ENCODE measurements at regions not wholly inside any gene's neighbourhood (a gene's known extent, or its start where the extent isn't known, plus 50 kb on each side); places are given as distances from the start of the nearest gene placed in this dataset.
"Not testable (repeated sequence)": the region's sequence is repeated elsewhere in the genome, so short reads cannot be mapped to it uniquely, and the experiment has no call there.

DNA sequence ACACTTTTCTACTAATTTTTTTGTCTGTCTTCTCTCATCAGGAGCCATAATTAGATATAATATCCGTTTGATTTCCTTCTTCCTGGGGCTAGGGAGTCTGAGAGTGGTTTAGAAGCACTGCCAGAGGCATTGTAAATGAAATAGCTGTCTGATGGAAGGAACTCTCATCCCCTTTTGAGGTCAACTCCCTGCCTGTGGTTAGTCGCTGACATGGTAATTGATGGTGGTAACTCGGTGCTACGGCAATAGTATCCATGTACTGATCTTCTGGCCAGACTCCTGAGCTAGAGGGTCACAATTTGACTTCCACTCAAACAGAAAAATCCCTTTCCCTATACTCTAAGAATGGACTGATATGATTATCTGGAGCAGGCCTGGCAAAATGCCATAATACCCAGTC lies 108.1 kb upstream of the TRPC5 start:
- H3K4me1 Mint-ChIP-seq, result no peaks in the 10 kb centered on the region
- H3K27ac Mint-ChIP-seq, result no peak overlapping the region
- H3K4me3 Mint-ChIP-seq, result no peak overlapping the region
- no peaks in the 10 kb centered on the region for H3K27me3 Mint-ChIP-seq (ENCODE audit: low read depth)
- H3K9me3 Mint-ChIP-seq, result no peaks in the 10 kb centered on the region
- TF ChIP-seq, protein P1, sequence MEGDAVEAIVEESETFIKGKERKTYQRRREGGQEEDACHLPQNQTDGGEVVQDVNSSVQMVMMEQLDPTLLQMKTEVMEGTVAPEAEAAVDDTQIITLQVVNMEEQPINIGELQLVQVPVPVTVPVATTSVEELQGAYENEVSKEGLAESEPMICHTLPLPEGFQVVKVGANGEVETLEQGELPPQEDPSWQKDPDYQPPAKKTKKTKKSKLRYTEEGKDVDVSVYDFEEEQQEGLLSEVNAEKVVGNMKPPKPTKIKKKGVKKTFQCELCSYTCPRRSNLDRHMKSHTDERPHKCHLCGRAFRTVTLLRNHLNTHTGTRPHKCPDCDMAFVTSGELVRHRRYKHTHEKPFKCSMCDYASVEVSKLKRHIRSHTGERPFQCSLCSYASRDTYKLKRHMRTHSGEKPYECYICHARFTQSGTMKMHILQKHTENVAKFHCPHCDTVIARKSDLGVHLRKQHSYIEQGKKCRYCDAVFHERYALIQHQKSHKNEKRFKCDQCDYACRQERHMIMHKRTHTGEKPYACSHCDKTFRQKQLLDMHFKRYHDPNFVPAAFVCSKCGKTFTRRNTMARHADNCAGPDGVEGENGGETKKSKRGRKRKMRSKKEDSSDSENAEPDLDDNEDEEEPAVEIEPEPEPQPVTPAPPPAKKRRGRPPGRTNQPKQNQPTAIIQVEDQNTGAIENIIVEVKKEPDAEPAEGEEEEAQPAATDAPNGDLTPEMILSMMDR (IDR thresholded peaks at IDR 0.05; ENCODE audit: unreplicated experiment in 3 of 3), result no peak
- no peaks in the 10 kb centered on the region for H3K36me3 Mint-ChIP-seq (ENCODE audit: low read depth)

DNA sequence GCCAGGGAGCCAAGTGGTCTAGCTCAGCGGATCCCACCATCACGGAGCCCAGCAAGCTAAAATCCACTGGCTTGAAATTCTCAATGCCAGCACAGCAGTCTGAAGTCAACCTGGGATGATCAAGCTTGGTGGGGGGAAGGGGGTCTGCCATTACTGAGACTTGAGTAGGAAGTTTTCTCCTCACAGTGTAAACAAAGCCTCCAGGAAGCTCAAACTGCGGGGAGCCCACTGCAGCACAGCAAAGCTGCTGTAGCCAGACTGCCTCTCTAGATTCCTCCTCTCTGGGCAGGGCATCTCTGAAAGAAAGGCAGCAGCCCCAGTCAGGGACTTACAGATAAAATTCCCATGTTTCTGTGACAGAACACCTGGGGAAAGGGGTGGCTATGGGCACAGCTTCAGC lies 98.8 kb upstream of the TRPC5 start:
- not testable (repeated sequence) for H3K4me3 Mint-ChIP-seq; H3K36me3 Mint-ChIP-seq (ENCODE audit: low read depth); H3K4me1 Mint-ChIP-seq; H3K9me3 Mint-ChIP-seq; H3K27me3 Mint-ChIP-seq (ENCODE audit: low read depth); H3K27ac Mint-ChIP-seq

DNA sequence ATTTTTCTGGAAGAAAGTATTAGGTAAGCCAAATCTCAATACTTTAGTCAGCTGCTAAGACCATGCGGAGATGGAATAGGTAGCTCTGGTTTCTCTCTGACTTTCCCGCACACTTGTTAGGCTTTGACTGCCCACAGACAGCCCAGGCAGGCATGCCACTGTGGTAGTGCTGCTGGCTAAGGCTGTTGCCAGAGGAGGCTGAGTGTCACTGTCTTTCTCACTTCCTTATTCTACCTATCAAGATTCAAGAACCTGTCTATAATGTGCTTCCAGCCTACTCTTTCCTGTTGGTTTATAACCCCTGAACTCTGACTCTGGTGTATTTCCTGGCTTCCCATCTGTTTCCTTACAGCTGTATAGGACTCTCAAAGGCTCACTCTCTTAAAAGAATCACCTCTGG lies 81.8 kb upstream of the TRPC5 start:
- Mint-ChIP-seq H3K36me3 (ENCODE audit: low read depth) (no peaks in the 10 kb centered on the region), H3K27me3 (ENCODE audit: low read depth) (no peaks in the 10 kb centered on the region)
- TF ChIP-seq, protein P1 (IDR thresholded peaks at IDR 0.05; ENCODE audit: unreplicated experiment in 3 of 3), result no peak

DNA sequence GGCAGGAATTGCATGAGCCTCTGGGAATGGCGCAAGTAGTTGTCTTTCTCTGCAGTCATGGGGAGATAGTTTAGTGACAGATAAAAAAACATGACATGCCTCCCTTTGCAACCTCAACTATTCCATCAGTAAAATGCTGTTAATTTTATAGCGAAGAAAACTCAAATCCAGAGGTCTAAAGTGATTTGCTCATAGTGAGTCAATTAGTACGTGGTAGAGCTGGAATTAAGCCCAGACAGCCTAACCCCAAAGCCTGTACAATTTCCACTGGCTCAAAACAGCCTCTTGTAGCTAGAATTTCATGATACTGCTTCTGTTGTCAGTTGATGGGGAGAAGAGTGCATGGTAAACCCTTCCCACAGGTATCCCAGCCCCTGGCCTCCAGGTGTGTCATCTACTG lies 81.3 kb upstream of the TRPC5 start:
- Mint-ChIP-seq H3K4me3 (no peak overlapping the region), H3K27me3 (ENCODE audit: low read depth) (no peaks in the 10 kb centered on the region), H3K36me3 (ENCODE audit: low read depth) (no peaks in the 10 kb centered on the region), H3K27ac (no peak overlapping the region), H3K9me3 (no peaks in the 10 kb centered on the region), H3K4me1 (no peaks in the 10 kb centered on the region)
- TF ChIP-seq, protein P1 (IDR thresholded peaks at IDR 0.05; ENCODE audit: unreplicated experiment in 3 of 3), result no peak

More for the DNA sequence above, 81.8 kb upstream of the TRPC5 start:
- H3K9me3 Mint-ChIP-seq, result peaks cover 2% of the 10 kb centered on the region
- no peaks in the 10 kb centered on the region for H3K4me1 Mint-ChIP-seq
- no peak overlapping the region for H3K27ac Mint-ChIP-seq
- H3K4me3 Mint-ChIP-seq, result no peak overlapping the region

DNA sequence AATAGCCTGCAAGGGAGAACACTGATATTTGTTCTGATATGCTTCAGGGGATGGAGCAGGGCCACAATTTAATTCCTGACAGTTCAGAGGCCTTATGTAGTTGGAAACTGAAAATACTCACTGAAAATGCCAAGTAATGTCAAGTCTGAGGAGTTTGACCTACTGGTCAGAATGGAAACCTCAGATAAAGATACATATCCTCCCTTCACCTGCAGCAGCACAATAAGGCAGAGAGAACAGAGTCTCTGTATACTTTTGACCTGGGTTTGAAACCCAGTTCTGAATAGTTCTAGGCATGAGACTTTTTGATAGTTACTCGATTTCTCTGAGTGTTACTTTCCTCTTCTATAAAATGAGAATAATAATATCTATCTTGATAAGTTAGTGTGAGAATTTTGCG lies 65.8 kb upstream of the TRPC5 start:
- Mint-ChIP-seq H3K4me1 (no peaks in the 10 kb centered on the region), H3K27me3 (ENCODE audit: low read depth) (no peaks in the 10 kb centered on the region), H3K27ac (no peak overlapping the region), H3K9me3 (peaks cover 2% of the 10 kb centered on the region), H3K4me3 (no peak overlapping the region), H3K36me3 (ENCODE audit: low read depth) (no peaks in the 10 kb centered on the region)
- TF ChIP-seq, protein P1 (IDR thresholded peaks at IDR 0.05; ENCODE audit: unreplicated experiment in 3 of 3), result no peak

DNA sequence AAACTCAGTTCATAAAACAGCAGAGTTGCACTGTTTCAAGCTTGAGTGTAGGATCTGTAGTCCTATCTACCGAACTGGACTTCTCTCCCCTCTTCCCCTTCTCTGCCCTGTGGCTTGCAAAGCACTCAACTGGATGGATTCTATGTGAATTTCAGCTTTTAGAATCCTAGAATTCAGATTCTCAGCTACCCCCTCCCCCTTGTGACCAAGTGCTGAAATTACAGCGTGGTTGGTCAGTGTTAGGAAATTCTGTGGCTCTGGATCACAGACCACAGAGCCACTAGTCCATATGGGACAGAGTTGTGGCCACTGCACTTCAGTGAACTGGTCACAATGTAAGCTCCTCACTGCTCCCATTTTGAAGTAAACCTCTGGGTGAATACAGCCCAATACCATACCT lies 64.6 kb upstream of the TRPC5 start:
- TF ChIP-seq, protein P1 (IDR thresholded peaks at IDR 0.05; ENCODE audit: unreplicated experiment in 3 of 3), result peak; percentile 60 to 65 (median 63)
- Mint-ChIP-seq H3K36me3 (ENCODE audit: low read depth) (no peaks in the 10 kb centered on the region), H3K4me3 (no peak overlapping the region), H3K27ac (no peak overlapping the region), H3K27me3 (ENCODE audit: low read depth) (no peaks in the 10 kb centered on the region), H3K9me3 (no peaks in the 10 kb centered on the region), H3K4me1 (no peaks in the 10 kb centered on the region)

Measured in nephron (organoid).